Vagina (tissue), 2 donors: ENCODE measurements at regions not wholly inside any gene's neighbourhood (a gene's known extent, or its start where the extent isn't known, plus 50 kb on each side); places are given as distances from the start of the nearest gene placed in this dataset.

ENCODE experiments used
- CTCF ChIP-seq, 3 experiments: fragments of 450-650 bp in 2 of 3; fragments of 200-600 bp in 1 of 3; sonication (generic) in 1 of 3; IDR thresholded peaks; one replicate each; pipeline ENCODE4 v1.5.1; 2017 to 2019; ENCODE audit warnings: antibody characterized with exemption in 3 of 3, mild to moderate bottlenecking in 2 of 3, moderate library complexity in 2 of 3
- POLR2A ChIP-seq, 2 donors: fragments of 450-650 bp; IDR thresholded peaks; one replicate each; pipeline ENCODE4 v1.6.1; 2017; ENCODE audit warnings: antibody characterized with exemption in 2 of 2, mild to moderate bottlenecking in 2 of 2, moderate library complexity in 2 of 2
- POLR2AphosphoS5 ChIP-seq, 2 donors: sonication (generic); formaldehyde crosslinking; IDR thresholded peaks; one replicate each; pipeline ENCODE4 v1.9.0; 2017; ENCODE audit warnings: antibody characterized with exemption in 2 of 2, mild to moderate bottlenecking in 2 of 2, low read depth in 1 of 2; ENCODE audit not compliant: insufficient read depth in 1 of 2

- TF ChIP-seq CTCF (IDR thresholded peaks at IDR 0.05) (no peak), POLR2A (IDR thresholded peaks at IDR 0.05) (no peak), POLR2AphosphoS5 (IDR thresholded peaks at IDR 0.05; ENCODE audit: insufficient read depth in 1 of 2, low read depth in 1 of 2) (no peak)
Observed at GRCh38 chr4:184959786-184960185, 58.5 kb upstream of the HELT start.
